Amygdala (tissue), 56 donors: ENCODE measurements at regions not wholly inside any gene's neighbourhood (a gene's known extent, or its start where the extent isn't known, plus 50 kb on each side); places are given as distances from the start of the nearest gene placed in this dataset.

Experiments used
- DNase-seq, 56 donors: peaks; one replicate each; lab custom pipeline; 2025; lab: John Stamatoyannopoulos, UW

GRCh38 chr11:45061641-45062040, 84.8 kb upstream of the PRDM11 start:
- DNase-seq, result no peak

- no peak for DNase-seq
These were observed 84.3 kb upstream of the PRDM11 start for GRCh38 chr11:45062115-45062514.

- no peak for DNase-seq
These were observed 83.3 kb upstream of the PRDM11 start for GRCh38 chr11:45062974-45063635.

GRCh38 chr11:45063669-45064068, 82.8 kb upstream of the PRDM11 start:
- no peak for DNase-seq

- no peak for DNase-seq
These were observed 78.5 kb upstream of the PRDM11 start for GRCh38 chr11:45067966-45068365.

- DNase-seq, result no peak
These were observed 75.2 kb upstream of the PRDM11 start for GRCh38 chr11:45071232-45071631.

GRCh38 chr11:45073685-45074141, 72.7 kb upstream of the PRDM11 start:
- DNase-seq, result peak in 2 of 56 donors; percentile 13 to 18

- no peak for DNase-seq
These were observed 70.9 kb upstream of the PRDM11 start for GRCh38 chr11:45075519-45075918.

GRCh38 chr11:45075952-45076351, 70.5 kb upstream of the PRDM11 start:
- DNase-seq, result no peak

- no peak for DNase-seq
These were observed 69.7 kb upstream of the PRDM11 start for GRCh38 chr11:45076761-45077160.

- peak in 9 of 56 donors; percentile 12 to 73 (median 41) for DNase-seq
These were observed 68.0 kb upstream of the PRDM11 start for GRCh38 chr11:45078236-45079074.

- peak in 3 of 56 donors; percentile 12 to 50 (median 35) for DNase-seq
These were observed 67.4 kb upstream of the PRDM11 start for GRCh38 chr11:45079075-45079444.

- DNase-seq, result no peak
These were observed 66.9 kb upstream of the PRDM11 start for GRCh38 chr11:45079567-45079942.

- DNase-seq, result peak in 14 of 56 donors; percentile 18 to 74 (median 42)
These were observed 66.3 kb upstream of the PRDM11 start for GRCh38 chr11:45079943-45080719.

GRCh38 chr11:45082744-45083543, 63.5 kb upstream of the PRDM11 start:
- DNase-seq, result peak in 3 of 56 donors; percentile 9 to 41 (median 21)

GRCh38 chr11:45083544-45084087, 62.8 kb upstream of the PRDM11 start:
- peak in 1 of 56 donors; percentile 41 for DNase-seq

GRCh38 chr11:45085646-45086501, 60.6 kb upstream of the PRDM11 start:
- peak in 3 of 56 donors; percentile 9 to 27 (median 17) for DNase-seq

- DNase-seq, result no peak
These were observed 59.9 kb upstream of the PRDM11 start for GRCh38 chr11:45086526-45086925.
